Central memory CD8-positive, alpha-beta T cell (primary cell): ENCODE measurements at regions not wholly inside any gene's neighbourhood (a gene's known extent, or its start where the extent isn't known, plus 50 kb on each side); places are given as distances from the start of the nearest gene placed in this dataset.
A peak's percentile ranks its signal among the peaks of the same experiment; 100 is the strongest.

Source experiments
- ATAC-seq: fragments of 150-1000 bp; cut with Tn5 transposase; replicated peaks from 2 replicates; pipeline ENCODE4 v1.10.0; 2022; ENCODE audit warnings: mild to moderate bottlenecking, moderate FRiP score, moderate number of reproducible peaks; ENCODE audit not compliant: poor library complexity, severe bottlenecking; ENCODE audit errors: extremely low read depth
- DNase-seq, 2 donors: peaks; one replicate each; pipeline ENCODE4 v3.0.0; 2021; ENCODE audit warnings: low spot score in 2 of 2
- H3K27ac Mint-ChIP-seq: one replicate; pipeline ENCODE4 v1.8.0; 2022; ENCODE audit warnings: low read depth, mild to moderate bottlenecking, moderate library complexity, mixed read lengths
- H3K27me3 Mint-ChIP-seq: one replicate; pipeline ENCODE4 v1.8.0; 2022; ENCODE audit warnings: mixed read lengths
- H3K36me3 Mint-ChIP-seq: one replicate; pipeline ENCODE4 v1.8.0; 2022; ENCODE audit warnings: mild to moderate bottlenecking, moderate library complexity, mixed read lengths; ENCODE audit not compliant: insufficient read depth
- H3K4me1 Mint-ChIP-seq: one replicate; pipeline ENCODE4 v1.8.0; 2022; ENCODE audit warnings: mixed read lengths
- H3K4me3 Mint-ChIP-seq: one replicate; pipeline ENCODE4 v1.8.0; 2022; ENCODE audit warnings: mild to moderate bottlenecking, moderate library complexity, mixed read lengths
- H3K9me3 Mint-ChIP-seq: one replicate; pipeline ENCODE4 v1.8.0; 2022; ENCODE audit warnings: mixed read lengths

DNA sequence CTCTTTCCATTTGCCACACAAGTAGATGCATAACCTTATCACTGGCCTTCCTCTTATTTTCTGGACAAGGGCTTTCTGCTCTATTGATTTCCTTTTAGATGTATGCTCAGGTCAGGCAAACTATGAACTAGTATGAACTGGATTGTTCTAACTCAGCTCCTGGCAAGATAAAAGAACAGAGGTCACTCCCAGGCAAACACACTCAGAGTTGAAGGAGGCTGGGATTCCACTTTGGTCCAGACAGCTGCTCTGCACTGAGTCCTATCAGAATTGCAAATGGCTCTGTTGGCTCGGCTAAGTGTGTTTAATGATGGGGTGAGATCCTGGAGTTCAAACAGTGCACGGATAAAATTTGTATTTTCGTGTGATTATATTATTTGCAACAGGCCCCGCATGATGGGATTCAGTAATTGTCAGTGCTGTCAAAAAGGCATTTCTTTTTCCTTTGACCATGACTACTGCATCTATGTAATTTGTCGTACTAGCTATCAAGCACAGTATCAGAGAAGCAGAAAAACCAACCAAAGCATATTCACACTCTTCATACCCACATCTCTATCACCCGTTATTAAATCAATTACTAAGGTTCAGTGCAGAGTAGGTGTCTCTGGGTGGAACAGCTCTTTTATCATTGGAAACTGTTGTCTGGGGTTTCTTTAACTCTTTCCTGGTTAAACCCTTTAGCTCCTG, 288.1 kb upstream of the PRKCQ start:
- no peaks in the 10 kb centered on the region for H3K9me3 Mint-ChIP-seq
- no peaks in the 10 kb centered on the region for H3K36me3 Mint-ChIP-seq
- no peak overlapping the region for H3K27ac Mint-ChIP-seq
- ATAC-seq: no peak
- H3K4me3 Mint-ChIP-seq: no peak overlapping the region
- peaks cover 74% of the 10 kb centered on the region for H3K27me3 Mint-ChIP-seq
- H3K4me1 Mint-ChIP-seq: no peaks in the 10 kb centered on the region
- no peak for DNase-seq

GRCh38 chr10:6866757-6867156, 286.7 kb upstream of the PRKCQ start:
- ATAC-seq (no peak), DNase-seq (no peak)
- no peak overlapping the region for H3K27ac Mint-ChIP-seq
- H3K4me3 Mint-ChIP-seq: no peak overlapping the region
- H3K27me3 Mint-ChIP-seq: peaks cover 70% of the 10 kb centered on the region
- H3K36me3 Mint-ChIP-seq: no peaks in the 10 kb centered on the region
- H3K4me1 Mint-ChIP-seq: no peaks in the 10 kb centered on the region
- H3K9me3 Mint-ChIP-seq: peaks cover 5% of the 10 kb centered on the region

DNA sequence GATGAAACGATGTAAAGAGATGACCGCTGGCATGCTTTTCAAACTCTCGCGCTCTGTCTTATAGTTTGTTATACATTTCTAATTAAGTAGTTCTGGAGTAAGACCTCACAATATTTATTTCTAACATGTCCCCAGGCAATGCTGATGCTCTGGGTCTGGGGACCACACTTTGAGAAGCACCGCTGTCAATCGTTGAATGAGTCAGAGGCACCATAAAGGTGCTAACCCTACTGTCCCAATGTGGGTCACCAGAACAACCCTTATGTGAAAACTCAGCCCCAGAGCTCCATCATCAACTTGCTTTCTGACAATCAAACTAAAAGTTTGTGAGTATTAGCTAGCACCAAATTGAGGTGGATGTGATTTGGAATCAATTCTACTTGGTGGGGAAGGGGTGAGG, 284.1 kb upstream of the PRKCQ start:
- no peaks in the 10 kb centered on the region for H3K36me3 Mint-ChIP-seq
- H3K4me1 Mint-ChIP-seq: no peaks in the 10 kb centered on the region
- peaks cover 5% of the 10 kb centered on the region for H3K9me3 Mint-ChIP-seq
- ATAC-seq: no peak
- peaks cover 53% of the 10 kb centered on the region for H3K27me3 Mint-ChIP-seq
- H3K27ac Mint-ChIP-seq: no peak overlapping the region
- H3K4me3 Mint-ChIP-seq: no peak overlapping the region
- no peak for DNase-seq

- peaks cover 53% of the 10 kb centered on the region for H3K27me3 Mint-ChIP-seq
- no peak for DNase-seq
- H3K27ac Mint-ChIP-seq: no peak overlapping the region
- H3K4me1 Mint-ChIP-seq: no peaks in the 10 kb centered on the region
- peaks cover 5% of the 10 kb centered on the region for H3K9me3 Mint-ChIP-seq
- no peak for ATAC-seq
- H3K4me3 Mint-ChIP-seq: no peak overlapping the region
- H3K36me3 Mint-ChIP-seq: no peaks in the 10 kb centered on the region
Observed at GRCh38 chr10:6863381-6863780, 283.3 kb upstream of the PRKCQ start.

GRCh38 chr10:6850452-6850851, 270.4 kb upstream of the PRKCQ start:
- Mint-ChIP-seq H3K27ac (no peak overlapping the region), H3K4me1 (no peaks in the 10 kb centered on the region), H3K4me3 (no peak overlapping the region), H3K9me3 (no peaks in the 10 kb centered on the region), H3K36me3 (no peaks in the 10 kb centered on the region), H3K27me3 (peaks cover 29% of the 10 kb centered on the region)
- DNase-seq (no peak), ATAC-seq (no peak)

DNA sequence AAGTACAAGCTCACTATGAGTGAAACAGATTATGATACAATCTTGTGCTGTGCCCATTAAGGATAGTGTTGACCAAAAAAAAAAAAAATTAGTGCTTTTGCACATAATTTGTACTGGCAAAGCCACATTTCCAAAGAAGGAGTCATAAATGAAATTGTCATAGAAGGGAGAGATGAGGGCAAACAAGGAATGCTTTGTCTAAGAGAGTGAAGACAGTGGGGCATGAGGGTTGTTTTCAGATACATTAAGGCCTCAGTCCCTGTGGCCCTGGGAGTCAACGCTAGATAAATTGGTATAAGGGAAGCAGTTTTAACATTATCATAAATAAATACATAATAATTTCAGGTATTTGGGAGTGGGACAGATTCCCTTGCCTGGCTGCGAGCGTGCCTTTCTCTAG, 267.5 kb upstream of the PRKCQ start:
- Mint-ChIP-seq H3K36me3 (no peaks in the 10 kb centered on the region), H3K27me3 (peaks cover 7% of the 10 kb centered on the region), H3K4me1 (no peaks in the 10 kb centered on the region), H3K4me3 (no peak overlapping the region), H3K27ac (no peak overlapping the region), H3K9me3 (no peaks in the 10 kb centered on the region)
- ATAC-seq (no peak), DNase-seq (no peak)

DNA sequence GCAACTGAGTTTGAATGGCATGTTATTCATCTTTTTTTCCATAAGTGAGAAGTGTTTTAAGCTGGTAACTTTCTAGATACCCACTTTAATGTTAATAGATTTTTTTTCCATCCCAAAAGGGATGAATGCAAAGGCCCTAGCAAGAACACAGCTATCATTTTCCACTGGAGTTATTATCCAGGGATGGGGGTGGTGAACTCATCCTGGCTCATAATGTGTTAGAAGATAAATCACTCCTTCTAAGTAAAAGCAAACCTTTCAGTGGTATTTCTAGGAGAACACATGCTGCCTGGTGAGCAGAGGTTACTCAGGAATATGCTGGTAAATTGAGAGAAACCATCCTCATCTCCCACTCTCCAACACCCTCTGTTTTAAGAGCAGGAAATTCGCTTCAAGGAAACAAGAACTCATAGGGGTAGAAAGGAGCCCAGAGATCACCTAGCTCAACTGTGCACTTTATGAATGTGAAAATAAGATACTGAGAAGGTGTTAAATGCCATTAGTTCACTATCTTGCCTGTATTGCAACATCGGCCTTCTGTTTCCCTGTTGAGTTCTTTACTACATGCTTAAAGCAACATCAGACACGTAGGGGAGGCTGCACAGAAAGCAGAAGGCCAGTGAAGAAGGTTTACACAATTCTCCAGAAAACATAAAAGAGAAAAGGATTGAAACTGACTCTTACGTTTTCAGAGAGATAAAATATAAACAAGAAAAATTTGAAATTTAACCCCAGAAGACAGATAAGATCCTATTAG, 264.0 kb upstream of the PRKCQ start:
- H3K4me3 Mint-ChIP-seq: no peak overlapping the region
- H3K27ac Mint-ChIP-seq: no peak overlapping the region
- DNase-seq: no peak
- no peaks in the 10 kb centered on the region for H3K36me3 Mint-ChIP-seq
- no peaks in the 10 kb centered on the region for H3K4me1 Mint-ChIP-seq
- no peaks in the 10 kb centered on the region for H3K27me3 Mint-ChIP-seq
- H3K9me3 Mint-ChIP-seq: no peaks in the 10 kb centered on the region
- ATAC-seq: no peak

DNA sequence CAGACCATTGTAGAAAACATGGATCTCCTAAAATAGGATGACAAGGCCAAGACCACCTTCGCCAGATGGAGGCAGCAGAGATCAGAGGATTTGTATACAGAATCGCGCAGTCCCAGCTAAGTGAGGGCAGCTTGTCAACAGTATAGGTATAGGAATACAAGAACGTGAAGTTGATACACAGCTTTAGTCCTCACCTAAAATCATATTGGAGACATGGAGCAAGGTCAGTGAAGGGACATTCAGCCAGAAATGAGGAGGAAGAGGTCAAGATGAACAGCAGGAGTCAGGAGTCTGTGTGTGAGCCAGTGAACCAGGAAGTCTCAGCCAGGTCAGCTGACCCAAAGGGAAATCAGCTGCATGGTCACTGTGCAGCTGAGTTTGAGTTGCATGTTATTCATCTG, 263.4 kb upstream of the PRKCQ start:
- Mint-ChIP-seq H3K36me3 (peaks cover 1% of the 10 kb centered on the region), H3K9me3 (no peaks in the 10 kb centered on the region), H3K4me1 (no peaks in the 10 kb centered on the region), H3K27ac (no peak overlapping the region), H3K27me3 (no peaks in the 10 kb centered on the region), H3K4me3 (no peak overlapping the region)
- no peak for ATAC-seq
- no peak for DNase-seq

GRCh38 chr10:6842722-6843121, 262.6 kb upstream of the PRKCQ start:
- Mint-ChIP-seq H3K27ac (peak overlapping the region; percentile 26), H3K9me3 (no peaks in the 10 kb centered on the region), H3K27me3 (no peaks in the 10 kb centered on the region), H3K4me1 (no peaks in the 10 kb centered on the region), H3K36me3 (peaks cover 1% of the 10 kb centered on the region), H3K4me3 (no peak overlapping the region)
- ATAC-seq (no peak), DNase-seq (no peak)

GRCh38 chr10:6841761-6842160, 261.7 kb upstream of the PRKCQ start:
- Mint-ChIP-seq H3K36me3 (peaks cover 1% of the 10 kb centered on the region), H3K4me3 (no peak overlapping the region), H3K4me1 (no peaks in the 10 kb centered on the region), H3K27me3 (no peaks in the 10 kb centered on the region), H3K27ac (no peak overlapping the region), H3K9me3 (no peaks in the 10 kb centered on the region)
- DNase-seq: no peak
- ATAC-seq: no peak

DNA sequence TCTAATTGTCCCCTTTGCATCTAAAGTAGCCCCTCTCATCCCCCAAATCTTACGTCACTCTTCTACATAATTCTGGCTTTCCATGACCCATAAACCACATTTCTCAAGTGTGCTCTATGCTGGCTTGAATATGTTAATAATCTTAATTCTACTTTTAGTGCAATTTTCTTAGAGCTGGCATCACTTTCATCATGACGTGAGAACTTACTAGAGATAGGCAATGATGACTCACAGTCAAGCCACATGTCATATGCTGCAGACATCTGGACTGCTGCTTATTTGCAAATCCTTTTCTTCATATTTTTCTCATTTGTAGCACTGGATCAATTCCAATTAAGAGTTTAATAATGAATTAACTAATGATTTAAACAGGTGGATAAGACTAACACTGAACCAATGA, 260.7 kb upstream of the PRKCQ start:
- H3K27me3 Mint-ChIP-seq: no peaks in the 10 kb centered on the region
- no peak overlapping the region for H3K27ac Mint-ChIP-seq
- ATAC-seq: no peak

DNA sequence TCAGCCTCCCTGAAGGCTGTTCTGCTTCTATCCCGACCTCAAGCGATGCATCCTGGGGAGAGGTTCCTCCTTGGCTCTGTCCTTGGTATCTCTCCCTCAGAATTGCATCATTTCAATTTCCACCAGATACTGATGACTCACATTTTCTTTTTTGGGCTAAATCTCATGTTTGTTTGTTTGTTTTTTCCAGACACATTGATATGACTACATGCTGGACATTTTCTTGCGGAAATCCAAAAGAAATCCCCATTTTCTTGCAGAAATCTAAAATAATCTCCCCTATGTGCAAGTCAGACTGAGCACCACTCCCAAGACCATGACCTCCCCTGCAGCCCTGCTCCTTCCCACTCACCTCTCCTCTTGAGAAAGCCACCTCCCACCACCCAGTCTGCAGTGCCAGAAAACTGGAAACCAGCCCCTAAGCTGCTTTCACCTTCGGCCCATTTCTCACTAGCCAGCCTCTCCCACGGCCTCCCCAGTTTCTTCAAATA, 260.2 kb upstream of the PRKCQ start:
- Mint-ChIP-seq H3K4me1 (no peaks in the 10 kb centered on the region), H3K4me3 (no peak overlapping the region), H3K36me3 (peaks cover 1% of the 10 kb centered on the region), H3K27me3 (no peaks in the 10 kb centered on the region), H3K27ac (no peak overlapping the region), H3K9me3 (no peaks in the 10 kb centered on the region)
- ATAC-seq (no peak), DNase-seq (no peak)

More for the DNA sequence above, 260.7 kb upstream of the PRKCQ start:
- Mint-ChIP-seq H3K9me3 (no peaks in the 10 kb centered on the region), H3K4me1 (no peaks in the 10 kb centered on the region), H3K36me3 (peaks cover 1% of the 10 kb centered on the region), H3K4me3 (no peak overlapping the region)
- no peak for DNase-seq

GRCh38 chr10:6838118-6838517, 258.0 kb upstream of the PRKCQ start:
- Mint-ChIP-seq H3K27me3 (no peaks in the 10 kb centered on the region), H3K27ac (no peak overlapping the region), H3K36me3 (peaks cover 1% of the 10 kb centered on the region), H3K9me3 (no peaks in the 10 kb centered on the region), H3K4me1 (no peaks in the 10 kb centered on the region), H3K4me3 (no peak overlapping the region)
- ATAC-seq (no peak), DNase-seq (no peak)
